Neural cell (in vitro differentiated cells): ENCODE measurements at regions not wholly inside any gene's neighbourhood (a gene's known extent, or its start where the extent isn't known, plus 50 kb on each side); places are given as distances from the start of the nearest gene placed in this dataset.

Experiments used
- H2AFZ ChIP-seq: fragments of 200-600, 300-800 bp; sonication (generic), shearing (Covaris generic); 2 replicates; pipeline ENCODE4 v1.6.0; 2014; ENCODE audit warnings: low read depth, mild to moderate bottlenecking, antibody characterized with exemption, low read length, moderate library complexity
- H3F3A ChIP-seq: fragments of 200-600 bp; shearing (Covaris generic); 2 replicates; pipeline ENCODE4 v1.6.1; 2016; ENCODE audit warnings: mild to moderate bottlenecking, moderate library complexity, mixed read lengths, antibody characterized with exemption, low read length; ENCODE audit not compliant: insufficient read depth, poor library complexity, severe bottlenecking
- H3K27ac ChIP-seq: fragments of 200-600, 300-800 bp; sonication (generic), shearing (Covaris generic); 2 replicates; pipeline ENCODE4 v1.5.1; 2014; ENCODE audit warnings: mild to moderate bottlenecking, low read length, moderate library complexity
- H3K27me3 ChIP-seq: fragments of 300-800, 200-600 bp; sonication (generic), shearing (Covaris generic); 2 replicates; pipeline ENCODE4 v1.6.0; 2014; ENCODE audit warnings: mild to moderate bottlenecking, low read depth, low read length, moderate library complexity; ENCODE audit not compliant: insufficient read depth
- H3K36me3 ChIP-seq: fragments of 300-800, 200-600 bp; sonication (generic), shearing (Covaris generic); 2 replicates; pipeline ENCODE4 v1.5.1; 2014; ENCODE audit warnings: mild to moderate bottlenecking, antibody characterized with exemption, low read length, moderate library complexity; ENCODE audit not compliant: insufficient read depth
- H3K4me2 ChIP-seq: fragments of 300-800, 200-600 bp; sonication (generic), shearing (Covaris generic); 2 replicates; pipeline ENCODE4 v1.6.0; 2014; ENCODE audit warnings: mild to moderate bottlenecking, low read length
- H3K4me3 ChIP-seq: fragments of 300-800, 200-600 bp; sonication (generic), shearing (Covaris generic); 2 replicates; pipeline ENCODE4 v1.5.1; 2014; ENCODE audit warnings: mild to moderate bottlenecking, low read length, moderate library complexity
- H3K79me2 ChIP-seq: fragments of 200-600 bp; shearing (Covaris generic); replicated peaks from 2 replicates; pipeline ENCODE4 v1.6.0; 2014; ENCODE audit warnings: mild to moderate bottlenecking, low read length, moderate library complexity; ENCODE audit not compliant: insufficient read depth
- H3K9ac ChIP-seq: fragments of 300-800, 200-600 bp; sonication (generic), shearing (Covaris generic); 2 replicates; pipeline ENCODE4 v1.6.1; 2016; ENCODE audit warnings: mild to moderate bottlenecking, low read length, mixed read lengths
- H3K9me2 ChIP-seq: fragments of 200-600 bp; shearing (Covaris generic); 2 replicates; pipeline ENCODE4 v1.6.1; 2016; ENCODE audit warnings: mild to moderate bottlenecking, low read length, mixed read lengths; ENCODE audit not compliant: insufficient read depth
- H3K9me3 ChIP-seq: fragments of 200-600, 300-800 bp; sonication (generic), shearing (Covaris generic); 2 replicates; pipeline ENCODE4 v1.6.1; 2016; ENCODE audit warnings: mild to moderate bottlenecking, mixed run types, low read length, moderate library complexity, mixed read lengths
- H4K20me1 ChIP-seq: fragments of 200-600 bp; shearing (Covaris generic); 2 replicates; pipeline ENCODE4 v1.6.1; 2016; ENCODE audit warnings: mild to moderate bottlenecking, mixed run types; ENCODE audit not compliant: insufficient read depth
- EP300 ChIP-seq: fragments of 450-650 bp; conservative IDR thresholded peaks from 2 replicates; pipeline ENCODE4 v1.6.1; 2014; ENCODE audit warnings: antibody characterized with exemption, mild to moderate bottlenecking, moderate library complexity; ENCODE audit not compliant: poor library complexity, severe bottlenecking
- EZH2 ChIP-seq: fragments of 200-600, 300-800 bp; shearing (Covaris generic), sonication (generic); IDR thresholded peaks from 2 replicates; pipeline ENCODE4 v1.6.1; 2014; ENCODE audit warnings: antibody characterized with exemption, low read length, borderline replicate concordance, mild to moderate bottlenecking; ENCODE audit not compliant: insufficient read depth, poor library complexity, severe bottlenecking
- MXI1 ChIP-seq: fragments of 450-650 bp; conservative IDR thresholded peaks from 2 replicates; pipeline ENCODE4 v1.6.1; 2014; ENCODE audit warnings: antibody characterized with exemption, mild to moderate bottlenecking; ENCODE audit not compliant: poor library complexity, severe bottlenecking
- POLR2AphosphoS5 ChIP-seq: IDR thresholded peaks from 2 replicates; pipeline ENCODE4 v1.6.1; 2012
- RAD21 ChIP-seq: fragments of 450-650 bp; conservative IDR thresholded peaks from 2 replicates; pipeline ENCODE4 v1.6.1; 2014; ENCODE audit warnings: antibody characterized with exemption, mild to moderate bottlenecking, moderate library complexity
- SMC3 ChIP-seq: fragments of 450-650 bp; conservative IDR thresholded peaks from 2 replicates; pipeline ENCODE4 v1.6.1; 2014; ENCODE audit warnings: antibody characterized with exemption, mild to moderate bottlenecking, moderate library complexity; ENCODE audit not compliant: poor library complexity
- TAF1 ChIP-seq: IDR thresholded peaks from 2 replicates; pipeline ENCODE4 v1.6.1; 2012; ENCODE audit warnings: low read depth
- TF ChIP-seq, protein P1 (sequence below): IDR thresholded peaks from 2 replicates; pipeline ENCODE4 v1.6.1; 2012; ENCODE audit warnings: borderline replicate concordance
- TF ChIP-seq, protein P2 (sequence below): fragments of 450-650 bp; IDR thresholded peaks from 2 replicates; pipeline ENCODE4 v1.5.1; 2014; ENCODE audit warnings: antibody characterized with exemption, mild to moderate bottlenecking, moderate library complexity; ENCODE audit not compliant: poor library complexity, severe bottlenecking

DNA sequence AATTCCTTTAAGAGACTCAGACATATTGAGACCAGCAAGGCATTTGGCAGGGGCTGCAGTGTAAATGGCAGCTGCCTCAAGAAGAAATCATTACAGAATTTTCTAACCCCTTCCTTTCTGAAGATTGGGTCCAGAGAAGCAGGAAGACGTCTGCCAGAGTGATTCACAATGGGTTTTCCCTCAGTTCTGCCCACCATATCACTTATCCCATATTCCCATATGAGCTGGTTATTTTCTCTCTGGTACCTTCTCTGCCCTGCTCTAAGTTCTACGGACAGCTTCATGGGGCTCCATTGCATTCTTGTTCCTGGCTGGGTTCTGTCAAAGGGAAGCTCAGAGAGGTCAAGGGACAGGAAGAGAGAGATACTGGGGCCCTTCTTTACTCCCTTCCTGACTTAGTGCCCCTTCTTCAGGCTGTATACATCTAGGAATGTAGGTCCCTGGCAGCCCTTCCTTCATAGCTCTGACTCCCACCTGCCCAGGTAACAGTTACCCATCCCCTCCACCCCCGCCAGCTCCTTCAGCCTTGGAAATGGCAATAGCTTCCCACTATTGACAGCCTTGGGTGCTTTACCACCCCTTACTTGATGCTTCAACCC is 420.6 kb upstream of the DAB1 start:
- no peaks in the 10 kb centered on the region for H3K79me2 ChIP-seq
- peaks cover 6% of the 10 kb centered on the region for H3K9me3 ChIP-seq
- no peak overlapping the region for H2AFZ ChIP-seq
- H3K9me2 ChIP-seq = no peaks in the 10 kb centered on the region
- no peak for TF ChIP-seq MXI1
- TF ChIP-seq TAF1 = no peak
- TF ChIP-seq EZH2 = no peak
- TF ChIP-seq, protein P1, sequence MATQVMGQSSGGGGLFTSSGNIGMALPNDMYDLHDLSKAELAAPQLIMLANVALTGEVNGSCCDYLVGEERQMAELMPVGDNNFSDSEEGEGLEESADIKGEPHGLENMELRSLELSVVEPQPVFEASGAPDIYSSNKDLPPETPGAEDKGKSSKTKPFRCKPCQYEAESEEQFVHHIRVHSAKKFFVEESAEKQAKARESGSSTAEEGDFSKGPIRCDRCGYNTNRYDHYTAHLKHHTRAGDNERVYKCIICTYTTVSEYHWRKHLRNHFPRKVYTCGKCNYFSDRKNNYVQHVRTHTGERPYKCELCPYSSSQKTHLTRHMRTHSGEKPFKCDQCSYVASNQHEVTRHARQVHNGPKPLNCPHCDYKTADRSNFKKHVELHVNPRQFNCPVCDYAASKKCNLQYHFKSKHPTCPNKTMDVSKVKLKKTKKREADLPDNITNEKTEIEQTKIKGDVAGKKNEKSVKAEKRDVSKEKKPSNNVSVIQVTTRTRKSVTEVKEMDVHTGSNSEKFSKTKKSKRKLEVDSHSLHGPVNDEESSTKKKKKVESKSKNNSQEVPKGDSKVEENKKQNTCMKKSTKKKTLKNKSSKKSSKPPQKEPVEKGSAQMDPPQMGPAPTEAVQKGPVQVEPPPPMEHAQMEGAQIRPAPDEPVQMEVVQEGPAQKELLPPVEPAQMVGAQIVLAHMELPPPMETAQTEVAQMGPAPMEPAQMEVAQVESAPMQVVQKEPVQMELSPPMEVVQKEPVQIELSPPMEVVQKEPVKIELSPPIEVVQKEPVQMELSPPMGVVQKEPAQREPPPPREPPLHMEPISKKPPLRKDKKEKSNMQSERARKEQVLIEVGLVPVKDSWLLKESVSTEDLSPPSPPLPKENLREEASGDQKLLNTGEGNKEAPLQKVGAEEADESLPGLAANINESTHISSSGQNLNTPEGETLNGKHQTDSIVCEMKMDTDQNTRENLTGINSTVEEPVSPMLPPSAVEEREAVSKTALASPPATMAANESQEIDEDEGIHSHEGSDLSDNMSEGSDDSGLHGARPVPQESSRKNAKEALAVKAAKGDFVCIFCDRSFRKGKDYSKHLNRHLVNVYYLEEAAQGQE = no peak
- TF ChIP-seq RAD21 = no peak
- no peak for TF ChIP-seq POLR2AphosphoS5
- TF ChIP-seq, protein P2, sequence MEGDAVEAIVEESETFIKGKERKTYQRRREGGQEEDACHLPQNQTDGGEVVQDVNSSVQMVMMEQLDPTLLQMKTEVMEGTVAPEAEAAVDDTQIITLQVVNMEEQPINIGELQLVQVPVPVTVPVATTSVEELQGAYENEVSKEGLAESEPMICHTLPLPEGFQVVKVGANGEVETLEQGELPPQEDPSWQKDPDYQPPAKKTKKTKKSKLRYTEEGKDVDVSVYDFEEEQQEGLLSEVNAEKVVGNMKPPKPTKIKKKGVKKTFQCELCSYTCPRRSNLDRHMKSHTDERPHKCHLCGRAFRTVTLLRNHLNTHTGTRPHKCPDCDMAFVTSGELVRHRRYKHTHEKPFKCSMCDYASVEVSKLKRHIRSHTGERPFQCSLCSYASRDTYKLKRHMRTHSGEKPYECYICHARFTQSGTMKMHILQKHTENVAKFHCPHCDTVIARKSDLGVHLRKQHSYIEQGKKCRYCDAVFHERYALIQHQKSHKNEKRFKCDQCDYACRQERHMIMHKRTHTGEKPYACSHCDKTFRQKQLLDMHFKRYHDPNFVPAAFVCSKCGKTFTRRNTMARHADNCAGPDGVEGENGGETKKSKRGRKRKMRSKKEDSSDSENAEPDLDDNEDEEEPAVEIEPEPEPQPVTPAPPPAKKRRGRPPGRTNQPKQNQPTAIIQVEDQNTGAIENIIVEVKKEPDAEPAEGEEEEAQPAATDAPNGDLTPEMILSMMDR = no peak
- TF ChIP-seq EP300 = no peak
- no peaks in the 10 kb centered on the region for H3F3A ChIP-seq
- H3K27me3 ChIP-seq = no peaks in the 10 kb centered on the region
- H3K4me3 ChIP-seq = no peak overlapping the region
- H3K36me3 ChIP-seq = no peaks in the 10 kb centered on the region
- no peaks in the 10 kb centered on the region for H4K20me1 ChIP-seq
- no peak overlapping the region for H3K27ac ChIP-seq
- H3K9ac ChIP-seq = no peak overlapping the region
- no peak overlapping the region for H3K4me2 ChIP-seq

- Histone ChIP-seq H3K27me3 (no peaks in the 10 kb centered on the region), H2AFZ (no peak overlapping the region), H3K9ac (no peak overlapping the region), H3K4me3 (no peak overlapping the region), H3F3A (no peaks in the 10 kb centered on the region), H3K27ac (no peak overlapping the region), H3K36me3 (no peaks in the 10 kb centered on the region), H3K9me3 (peaks cover 6% of the 10 kb centered on the region), H3K4me2 (no peak overlapping the region), H3K79me2 (no peaks in the 10 kb centered on the region), H3K9me2 (no peaks in the 10 kb centered on the region), H4K20me1 (no peaks in the 10 kb centered on the region)
- TF ChIP-seq SMC3 (no peak), EZH2 (no peak), POLR2AphosphoS5 (no peak), EP300 (no peak), TAF1 (no peak), MXI1 (no peak), RAD21 (no peak)
- TF ChIP-seq, protein P1 = no peak
- TF ChIP-seq, protein P2 = no peak
These were observed 419.9 kb upstream of the DAB1 start for GRCh38 chr1:57843760-57844159.
